PFSK-1 (cell line): ENCODE measurements at regions not wholly inside any gene's neighbourhood (a gene's known extent, or its start where the extent isn't known, plus 50 kb on each side); places are given as distances from the start of the nearest gene placed in this dataset.

Experiments used
- POLR2AphosphoS5 ChIP-seq: IDR thresholded peaks from 2 replicates; pipeline ENCODE4 v1.6.1; 2012; ENCODE audit warnings: low read depth, mild to moderate bottlenecking, control low read depth, low read length, moderate library complexity
- REST ChIP-seq, 2 experiments: IDR thresholded peaks; 2 replicates each; pipeline versions ENCODE4 v1.6.1 to v1.8.0; 2011 to 2012; ENCODE audit warnings: low read depth in 2 of 2, low read length in 2 of 2, control low read depth in 1 of 2, inconsistent platforms in 1 of 2, mild to moderate bottlenecking in 1 of 2, moderate library complexity in 1 of 2; ENCODE audit not compliant: insufficient read depth in 1 of 2
- SIN3A ChIP-seq: IDR thresholded peaks from 2 replicates; pipeline ENCODE4 v1.6.1; 2012; ENCODE audit warnings: mild to moderate bottlenecking, low read length, moderate library complexity, borderline replicate concordance; ENCODE audit not compliant: insufficient read depth
- TAF1 ChIP-seq: IDR thresholded peaks from 2 replicates; pipeline ENCODE4 v1.6.1; 2012; ENCODE audit warnings: low read length, control low read depth, borderline replicate concordance; ENCODE audit not compliant: insufficient read depth

- TF ChIP-seq POLR2AphosphoS5 (no peak), TAF1 (no peak), REST (IDR thresholded peaks at IDR 0.05; ENCODE audit: insufficient read depth in 1 of 2, low read depth in 2 of 2, low read length in 2 of 2) (no peak), SIN3A (no peak)
These were observed 477.3 kb downstream of the SHQ1 start for GRCh38 chr3:72370947-72371346.
